ENCODE measurements at regions not wholly inside any gene's neighbourhood (a gene's known extent, or its start where the extent isn't known, plus 50 kb on each side); places are given as distances from the start of the nearest gene placed in this dataset.

DNA sequence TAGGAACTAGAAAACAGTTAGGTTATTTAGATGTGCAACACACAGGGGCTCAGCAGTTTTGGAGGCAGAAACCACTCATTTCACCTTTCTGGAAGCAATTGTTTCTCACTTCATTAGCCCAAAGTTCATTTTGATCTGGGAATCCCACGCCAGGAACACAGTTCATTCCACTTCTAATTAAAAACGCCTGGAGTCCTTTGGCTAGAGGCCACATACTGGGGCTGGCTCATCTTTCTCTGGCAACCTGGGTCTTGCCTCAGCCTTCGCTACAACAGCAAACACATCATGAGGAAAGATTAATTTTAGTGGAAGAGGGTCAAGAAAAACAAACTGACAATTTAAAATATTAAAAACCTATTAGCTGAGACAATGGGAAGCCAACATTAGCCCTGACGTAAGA lies 69.7 kb downstream of the RFPL4B start:
- TF ChIP-seq TAF1 (IDR thresholded peaks at IDR 0.05; ENCODE audit: borderline replicate concordance, low read depth, low read length): no peak
- TF ChIP-seq, protein P1, sequence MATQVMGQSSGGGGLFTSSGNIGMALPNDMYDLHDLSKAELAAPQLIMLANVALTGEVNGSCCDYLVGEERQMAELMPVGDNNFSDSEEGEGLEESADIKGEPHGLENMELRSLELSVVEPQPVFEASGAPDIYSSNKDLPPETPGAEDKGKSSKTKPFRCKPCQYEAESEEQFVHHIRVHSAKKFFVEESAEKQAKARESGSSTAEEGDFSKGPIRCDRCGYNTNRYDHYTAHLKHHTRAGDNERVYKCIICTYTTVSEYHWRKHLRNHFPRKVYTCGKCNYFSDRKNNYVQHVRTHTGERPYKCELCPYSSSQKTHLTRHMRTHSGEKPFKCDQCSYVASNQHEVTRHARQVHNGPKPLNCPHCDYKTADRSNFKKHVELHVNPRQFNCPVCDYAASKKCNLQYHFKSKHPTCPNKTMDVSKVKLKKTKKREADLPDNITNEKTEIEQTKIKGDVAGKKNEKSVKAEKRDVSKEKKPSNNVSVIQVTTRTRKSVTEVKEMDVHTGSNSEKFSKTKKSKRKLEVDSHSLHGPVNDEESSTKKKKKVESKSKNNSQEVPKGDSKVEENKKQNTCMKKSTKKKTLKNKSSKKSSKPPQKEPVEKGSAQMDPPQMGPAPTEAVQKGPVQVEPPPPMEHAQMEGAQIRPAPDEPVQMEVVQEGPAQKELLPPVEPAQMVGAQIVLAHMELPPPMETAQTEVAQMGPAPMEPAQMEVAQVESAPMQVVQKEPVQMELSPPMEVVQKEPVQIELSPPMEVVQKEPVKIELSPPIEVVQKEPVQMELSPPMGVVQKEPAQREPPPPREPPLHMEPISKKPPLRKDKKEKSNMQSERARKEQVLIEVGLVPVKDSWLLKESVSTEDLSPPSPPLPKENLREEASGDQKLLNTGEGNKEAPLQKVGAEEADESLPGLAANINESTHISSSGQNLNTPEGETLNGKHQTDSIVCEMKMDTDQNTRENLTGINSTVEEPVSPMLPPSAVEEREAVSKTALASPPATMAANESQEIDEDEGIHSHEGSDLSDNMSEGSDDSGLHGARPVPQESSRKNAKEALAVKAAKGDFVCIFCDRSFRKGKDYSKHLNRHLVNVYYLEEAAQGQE (IDR thresholded peaks at IDR 0.05; ENCODE audit: low read depth, low read length): no peak
- TF ChIP-seq ELF1 (IDR thresholded peaks at IDR 0.05): no peak
- TF ChIP-seq, protein P2, sequence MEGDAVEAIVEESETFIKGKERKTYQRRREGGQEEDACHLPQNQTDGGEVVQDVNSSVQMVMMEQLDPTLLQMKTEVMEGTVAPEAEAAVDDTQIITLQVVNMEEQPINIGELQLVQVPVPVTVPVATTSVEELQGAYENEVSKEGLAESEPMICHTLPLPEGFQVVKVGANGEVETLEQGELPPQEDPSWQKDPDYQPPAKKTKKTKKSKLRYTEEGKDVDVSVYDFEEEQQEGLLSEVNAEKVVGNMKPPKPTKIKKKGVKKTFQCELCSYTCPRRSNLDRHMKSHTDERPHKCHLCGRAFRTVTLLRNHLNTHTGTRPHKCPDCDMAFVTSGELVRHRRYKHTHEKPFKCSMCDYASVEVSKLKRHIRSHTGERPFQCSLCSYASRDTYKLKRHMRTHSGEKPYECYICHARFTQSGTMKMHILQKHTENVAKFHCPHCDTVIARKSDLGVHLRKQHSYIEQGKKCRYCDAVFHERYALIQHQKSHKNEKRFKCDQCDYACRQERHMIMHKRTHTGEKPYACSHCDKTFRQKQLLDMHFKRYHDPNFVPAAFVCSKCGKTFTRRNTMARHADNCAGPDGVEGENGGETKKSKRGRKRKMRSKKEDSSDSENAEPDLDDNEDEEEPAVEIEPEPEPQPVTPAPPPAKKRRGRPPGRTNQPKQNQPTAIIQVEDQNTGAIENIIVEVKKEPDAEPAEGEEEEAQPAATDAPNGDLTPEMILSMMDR (IDR thresholded peaks at IDR 0.05): no peak
- TF ChIP-seq EZH2phosphoT487 (IDR thresholded peaks at IDR 0.05; ENCODE audit: borderline replicate concordance, low read depth): no peak
- TF ChIP-seq MXI1 (IDR thresholded peaks at IDR 0.05; ENCODE audit: low read depth, low read length): no peak
- no peak for TF ChIP-seq SMC3 (IDR thresholded peaks at IDR 0.05; ENCODE audit: low read depth, low read length)
- TF ChIP-seq POLR2AphosphoS5 (IDR thresholded peaks at IDR 0.05; ENCODE audit: low read depth, low read length): no peak

Data from SK-N-SH (cell line).